Upper lobe of left lung (tissue), 4 donors: ENCODE measurements at regions not wholly inside any gene's neighbourhood (a gene's known extent, or its start where the extent isn't known, plus 50 kb on each side); places are given as distances from the start of the nearest gene placed in this dataset.

Experiments used
- CTCF ChIP-seq, 6 experiments: fragments of 450-650 bp in 4 of 6; fragments of 200-600 bp in 2 of 6; sonication (generic) in 2 of 6; IDR thresholded peaks; one replicate each; pipeline ENCODE4 v1.5.1; 2016 to 2019; ENCODE audit warnings: antibody characterized with exemption in 6 of 6
- POLR2A ChIP-seq, 4 donors: fragments of 450-650 bp; IDR thresholded peaks; one replicate each; pipeline ENCODE4 v1.5.1; 2016 to 2017; ENCODE audit warnings: antibody characterized with exemption in 4 of 4, mild to moderate bottlenecking in 2 of 4
- POLR2AphosphoS5 ChIP-seq, 2 donors: sonication (generic); formaldehyde crosslinking; IDR thresholded peaks; one replicate each; pipeline ENCODE4 v1.5.1; 2017; ENCODE audit warnings: antibody characterized with exemption in 2 of 2

GRCh38 chr2:136189221-136189782, 71.4 kb upstream of the CXCR4 start:
- no peak for TF ChIP-seq POLR2A (IDR thresholded peaks at IDR 0.05)
- no peak for TF ChIP-seq CTCF (IDR thresholded peaks at IDR 0.05)
- TF ChIP-seq POLR2AphosphoS5 (IDR thresholded peaks at IDR 0.05) = no peak
